ENCODE measurements at regions not wholly inside any gene's neighbourhood (a gene's known extent, or its start where the extent isn't known, plus 50 kb on each side); places are given as distances from the start of the nearest gene placed in this dataset.
"Not testable (repeated sequence)": the region's sequence is repeated elsewhere in the genome, so short reads cannot be mapped to it uniquely, and the experiment has no call there.

DNA sequence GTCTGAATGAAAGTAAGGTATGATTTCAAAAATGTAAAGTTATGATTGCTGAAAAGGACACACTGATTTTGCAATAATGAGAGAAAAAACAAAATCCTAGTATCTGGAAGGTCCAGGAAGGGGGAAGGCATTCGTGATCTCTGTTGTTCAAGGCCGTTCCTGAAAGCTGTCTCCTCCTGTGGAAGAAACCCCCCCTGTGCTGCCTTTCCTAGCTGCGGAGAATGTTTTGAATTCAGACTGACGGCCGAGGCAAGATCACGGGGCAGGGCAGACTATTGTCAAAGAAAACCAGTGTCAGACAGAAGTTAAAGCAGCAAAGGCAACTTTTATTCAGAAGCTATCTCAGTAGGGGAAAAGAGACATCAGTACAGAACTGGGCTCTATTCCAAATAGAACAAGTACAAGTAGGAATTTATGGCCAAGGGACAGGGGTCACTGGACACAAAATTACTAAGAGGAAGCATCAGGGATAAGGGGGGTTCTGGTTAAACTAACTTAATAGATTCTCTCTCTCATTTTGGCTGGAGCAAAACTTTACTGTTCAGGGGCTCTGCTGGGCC lies 61.9 kb upstream of the IGFBPL1 start:
- no peaks in the 10 kb centered on the region for H3K36me3 ChIP-seq (ENCODE audit: insufficient read depth, low read length)
- WGBS, result 35% methylated on average over 6 of the region's 6 CpGs
- no peaks in the 10 kb centered on the region for H3K9me3 ChIP-seq (ENCODE audit: insufficient read depth, low read depth, low read length)
- no peak overlapping the region for H3K9ac ChIP-seq (ENCODE audit: low read depth, low read length)
- no peaks in the 10 kb centered on the region for H3K27me3 ChIP-seq (ENCODE audit: insufficient read depth, low read length)
- H3K4me3 ChIP-seq (ENCODE audit: low read length), result no peak overlapping the region
- peak overlapping the region; percentile 29; the same call in 1 of the 2 replicates for H3K27ac ChIP-seq (ENCODE audit: low read depth, low read length)
- H3K4me1 ChIP-seq (ENCODE audit: insufficient read depth, low read length), result peaks cover 35% of the 10 kb centered on the region

DNA sequence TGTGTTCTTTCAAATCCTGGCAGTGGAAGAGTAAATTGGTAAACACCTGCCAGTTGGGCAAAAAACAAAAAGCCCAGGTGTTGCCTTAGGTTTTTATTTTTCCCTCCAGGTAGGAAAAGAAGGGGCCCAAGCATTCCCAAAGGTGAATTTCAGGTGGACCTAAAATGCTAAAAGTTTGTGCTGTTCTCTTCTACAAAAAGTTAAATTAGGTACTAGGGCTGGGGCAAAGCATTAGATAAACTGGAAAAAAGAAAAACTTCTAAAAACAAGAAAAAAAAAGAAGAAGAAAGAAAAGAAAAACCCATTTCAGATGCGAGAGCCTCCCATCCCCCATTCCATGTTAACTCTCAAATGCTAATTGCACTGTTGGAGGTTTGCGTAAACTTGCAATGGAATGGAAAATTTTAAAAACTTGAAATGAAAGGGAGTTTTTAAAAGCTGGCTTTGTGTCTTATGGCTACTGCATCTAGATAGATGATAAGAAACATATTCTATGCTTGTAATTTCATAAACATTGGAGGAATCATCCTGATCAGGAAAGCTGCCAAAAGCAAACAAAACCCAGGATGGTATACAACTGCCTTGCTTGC lies 59.9 kb upstream of the IGFBPL1 start:
- H3K27me3 ChIP-seq (ENCODE audit: insufficient read depth, low read length); H3K9me3 ChIP-seq (ENCODE audit: insufficient read depth, low read depth, low read length); H3K36me3 ChIP-seq (ENCODE audit: insufficient read depth, low read length): not testable (repeated sequence)
- peaks cover 35% of the 10 kb centered on the region for H3K4me1 ChIP-seq (ENCODE audit: insufficient read depth, low read length)
- 10% methylated on average over 1 of the region's 2 CpGs for WGBS
- H3K27ac ChIP-seq (ENCODE audit: low read depth, low read length), result peak overlapping the region; percentile 85
- H3K9ac ChIP-seq (ENCODE audit: low read depth, low read length), result peak overlapping the region; percentile 1; the same call in 1 of the 2 replicates
- peak overlapping the region; percentile 24 for H3K4me3 ChIP-seq (ENCODE audit: low read length)

DNA sequence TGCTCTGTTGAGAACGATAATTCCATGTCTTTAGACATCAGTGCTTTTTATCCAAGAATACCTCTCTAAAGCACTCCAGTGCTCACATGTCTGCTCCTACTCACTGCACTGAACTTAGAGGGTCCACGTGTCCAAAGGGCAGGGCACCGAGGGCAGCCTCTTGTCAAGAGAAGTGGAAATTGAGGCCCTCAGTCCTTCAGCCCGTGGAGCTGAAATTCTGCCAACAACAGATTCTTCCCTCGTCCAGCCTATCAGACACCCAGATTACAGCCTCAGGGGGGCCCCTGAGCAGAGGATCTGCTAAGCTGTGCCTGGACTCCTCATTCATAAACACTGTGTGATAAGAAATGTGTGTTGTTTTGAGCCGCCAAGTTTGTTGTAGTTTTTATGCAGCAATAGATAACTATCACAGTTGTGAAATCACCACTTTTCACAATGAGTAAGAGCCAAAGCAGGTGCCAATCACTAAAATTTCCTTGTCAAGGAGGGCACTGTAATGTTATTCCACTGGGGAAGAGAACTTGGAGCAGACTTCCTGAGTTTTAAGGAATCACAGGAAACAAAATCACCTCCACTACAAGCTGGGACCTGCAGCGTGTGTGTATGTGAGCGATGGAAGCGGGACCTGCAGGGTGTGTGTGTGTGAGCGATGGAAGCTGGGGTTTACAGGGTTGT lies 58.8 kb upstream of the IGFBPL1 start:
- H3K4me3 ChIP-seq (ENCODE audit: low read length), result no peak overlapping the region
- H3K4me1 ChIP-seq (ENCODE audit: insufficient read depth, low read length), result peaks cover 35% of the 10 kb centered on the region
- 75% methylated on average over 9 of the region's 10 CpGs for WGBS
- H3K9me3 ChIP-seq (ENCODE audit: insufficient read depth, low read depth, low read length), result no peaks in the 10 kb centered on the region
- no peaks in the 10 kb centered on the region for H3K36me3 ChIP-seq (ENCODE audit: insufficient read depth, low read length)
- peak overlapping the region; percentile 63 for H3K27ac ChIP-seq (ENCODE audit: low read depth, low read length)
- no peaks in the 10 kb centered on the region for H3K27me3 ChIP-seq (ENCODE audit: insufficient read depth, low read length)
- H3K9ac ChIP-seq (ENCODE audit: low read depth, low read length), result peak overlapping the region; percentile 31; the same call in 1 of the 2 replicates

DNA sequence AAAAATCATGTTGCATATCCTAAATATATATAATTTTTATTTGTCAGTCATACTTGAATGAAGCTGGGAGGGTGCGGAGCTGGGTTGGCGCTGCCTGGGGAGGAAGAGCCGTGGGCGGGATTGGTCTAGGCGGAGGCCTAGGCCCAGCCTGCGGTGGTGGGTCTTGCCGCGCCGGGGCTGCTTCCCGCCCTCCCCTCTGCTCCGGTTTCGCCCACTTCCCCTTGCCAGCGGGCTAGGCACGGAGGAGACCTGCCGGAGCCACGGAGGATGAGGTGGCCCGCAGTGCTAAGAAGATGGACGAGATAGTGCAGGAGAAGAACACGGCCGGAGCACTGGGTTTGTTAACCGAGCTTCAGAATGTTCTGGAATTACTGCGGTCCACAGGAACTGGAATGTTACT lies 54.0 kb upstream of the IGFBPL1 start:
- Histone ChIP-seq H3K9ac (ENCODE audit: low read depth, low read length) (no peak overlapping the region), H3K4me1 (ENCODE audit: insufficient read depth, low read length) (peaks cover 7% of the 10 kb centered on the region), H3K4me3 (ENCODE audit: low read length) (no peak overlapping the region), H3K27me3 (ENCODE audit: insufficient read depth, low read length) (no peaks in the 10 kb centered on the region), H3K27ac (ENCODE audit: low read depth, low read length) (no peak overlapping the region), H3K36me3 (ENCODE audit: insufficient read depth, low read length) (no peaks in the 10 kb centered on the region), H3K9me3 (ENCODE audit: insufficient read depth, low read depth, low read length) (no peaks in the 10 kb centered on the region)
- WGBS, result 94% methylated on average over 22 of the region's 22 CpGs

DNA sequence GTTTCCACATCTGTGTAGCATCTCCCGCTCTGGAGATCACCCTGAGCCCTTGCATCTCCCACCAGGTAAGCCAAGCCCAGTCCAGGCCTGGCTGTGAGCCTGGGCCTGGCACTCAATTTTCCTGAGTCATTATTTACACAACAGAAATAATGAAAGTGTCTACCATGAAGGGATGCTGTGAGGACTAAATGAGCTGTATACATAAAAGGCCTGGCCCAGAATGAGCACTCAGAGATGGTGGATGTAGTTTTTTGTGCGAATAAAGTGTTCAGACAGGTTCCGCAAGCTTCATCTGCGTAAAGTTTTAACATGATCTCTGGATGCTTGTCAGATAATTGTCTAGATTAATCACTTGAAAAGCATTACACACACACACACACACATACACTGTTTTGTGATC lies 50.2 kb upstream of the IGFBPL1 start:
- H3K4me3 ChIP-seq (ENCODE audit: low read length); H3K4me1 ChIP-seq (ENCODE audit: insufficient read depth, low read length); H3K36me3 ChIP-seq (ENCODE audit: insufficient read depth, low read length); H3K9ac ChIP-seq (ENCODE audit: low read depth, low read length); H3K9me3 ChIP-seq (ENCODE audit: insufficient read depth, low read depth, low read length); H3K27ac ChIP-seq (ENCODE audit: low read depth, low read length); H3K27me3 ChIP-seq (ENCODE audit: insufficient read depth, low read length): not testable (repeated sequence)
- WGBS, result 97% methylated on average over 4 of the region's 4 CpGs

Data from HUES64 (cell line).